ENCODE measurements at regions not wholly inside any gene's neighbourhood (a gene's known extent, or its start where the extent isn't known, plus 50 kb on each side); places are given as distances from the start of the nearest gene placed in this dataset.

- DNase-seq = no peak
Observed at GRCh38 chrX:109934935-109935334, 68.0 kb upstream of the TMEM164 start.

GRCh38 chrX:109936114-109936513, 66.8 kb upstream of the TMEM164 start:
- DNase-seq = no peak

GRCh38 chrX:109936598-109936997, 66.3 kb upstream of the TMEM164 start:
- DNase-seq = no peak

GRCh38 chrX:109939498-109939897, 63.4 kb upstream of the TMEM164 start:
- no peak for DNase-seq

GRCh38 chrX:109940411-109940810, 62.5 kb upstream of the TMEM164 start:
- DNase-seq = no peak

GRCh38 chrX:109943092-109943739, 59.7 kb upstream of the TMEM164 start:
- DNase-seq = no peak

GRCh38 chrX:109943740-109944092, 59.2 kb upstream of the TMEM164 start:
- no peak for DNase-seq

- no peak for DNase-seq
Observed at GRCh38 chrX:109952050-109952449, 50.9 kb upstream of the TMEM164 start.

- DNase-seq = no peak
Observed at GRCh38 chrX:109952985-109953905, 49.7 kb upstream of the TMEM164 start.
